Vagina (tissue), 2 donors: ENCODE measurements at regions not wholly inside any gene's neighbourhood (a gene's known extent, or its start where the extent isn't known, plus 50 kb on each side); places are given as distances from the start of the nearest gene placed in this dataset.

Experiments used
- CTCF ChIP-seq, 3 experiments: fragments of 450-650 bp in 2 of 3; fragments of 200-600 bp in 1 of 3; sonication (generic) in 1 of 3; IDR thresholded peaks; one replicate each; pipeline ENCODE4 v1.5.1; 2017 to 2019; ENCODE audit warnings: antibody characterized with exemption in 3 of 3, mild to moderate bottlenecking in 2 of 3, moderate library complexity in 2 of 3
- POLR2A ChIP-seq, 2 donors: fragments of 450-650 bp; IDR thresholded peaks; one replicate each; pipeline ENCODE4 v1.6.1; 2017; ENCODE audit warnings: antibody characterized with exemption in 2 of 2, mild to moderate bottlenecking in 2 of 2, moderate library complexity in 2 of 2
- POLR2AphosphoS5 ChIP-seq, 2 donors: sonication (generic); formaldehyde crosslinking; IDR thresholded peaks; one replicate each; pipeline ENCODE4 v1.9.0; 2017; ENCODE audit warnings: antibody characterized with exemption in 2 of 2, mild to moderate bottlenecking in 2 of 2, low read depth in 1 of 2; ENCODE audit not compliant: insufficient read depth in 1 of 2

DNA sequence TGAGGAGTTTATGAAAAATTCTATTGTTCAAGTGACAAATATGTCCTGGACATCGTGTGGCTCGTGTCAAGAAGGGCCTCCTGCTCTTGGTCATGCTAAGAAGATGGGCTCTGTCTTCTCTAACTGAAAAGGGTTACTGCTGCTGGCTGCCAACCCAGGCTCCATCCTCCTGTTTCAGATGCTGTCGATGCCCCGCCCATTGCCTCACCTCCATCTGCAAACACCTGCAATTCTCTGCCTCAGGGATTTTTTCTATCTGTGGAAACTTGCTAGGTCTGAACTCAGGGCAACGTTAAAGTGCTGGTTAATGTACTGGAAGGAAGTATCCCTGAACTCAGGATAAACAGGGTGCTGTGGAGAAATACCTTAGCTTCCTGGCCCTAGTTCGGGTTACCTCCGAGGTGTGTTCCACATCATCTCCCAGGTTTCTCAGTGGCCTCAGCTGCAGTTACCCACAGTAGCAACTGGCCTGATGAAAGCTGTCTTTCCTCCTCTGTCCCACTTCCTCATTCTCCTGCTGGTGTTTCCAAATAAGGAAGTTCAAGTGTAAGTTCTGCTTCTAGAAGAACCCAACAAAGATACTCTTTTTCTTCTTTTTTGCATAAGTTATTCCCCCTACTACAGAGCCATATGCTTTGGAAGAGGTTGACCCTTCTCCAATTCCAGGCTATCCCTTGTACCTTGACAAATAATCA is 151.7 kb upstream of the SMIM23 start:
- TF ChIP-seq CTCF (IDR thresholded peaks at IDR 0.05) (no peak), POLR2A (IDR thresholded peaks at IDR 0.05) (no peak), POLR2AphosphoS5 (IDR thresholded peaks at IDR 0.05; ENCODE audit: insufficient read depth in 1 of 2, low read depth in 1 of 2) (no peak)
